ENCODE measurements at regions not wholly inside any gene's neighbourhood (a gene's known extent, or its start where the extent isn't known, plus 50 kb on each side); places are given as distances from the start of the nearest gene placed in this dataset.
A peak's percentile ranks its signal among the peaks of the same experiment; 100 is the strongest.

- no peak for TF ChIP-seq USF2 (IDR thresholded peaks at IDR 0.05; ENCODE audit: borderline replicate concordance, low read depth, low read length)
These were observed 229.0 kb downstream of the CENPF start (continued) for GRCh38 chr1:214831956-214832355.

GRCh38 chr1:214833178-214833756 lies 230.3 kb downstream of the CENPF start:
- TF ChIP-seq POLR2AphosphoS5 (IDR thresholded peaks at IDR 0.05; ENCODE audit: low read depth, low read length) (peak; percentile 72; the same call in 1 of the 2 replicates), TEAD4 (IDR thresholded peaks at IDR 0.05; ENCODE audit: borderline replicate concordance, insufficient read depth) (peak; percentile 93), FOSL2 (IDR thresholded peaks at IDR 0.05; ENCODE audit: borderline replicate concordance, low read depth) (peak; percentile 89), ZBTB33 (IDR thresholded peaks at IDR 0.05; ENCODE audit: borderline replicate concordance, low read depth) (peak; percentile 54; the same call in 1 of the 2 replicates), MAX (IDR thresholded peaks at IDR 0.05; ENCODE audit: low read depth) (peak; percentile 61; the same call in 1 of the 2 replicates), MEF2A (IDR thresholded peaks at IDR 0.05; ENCODE audit: borderline replicate concordance, low read depth) (peak; percentile 59; the same call in 1 of the 2 replicates), EP300 (IDR thresholded peaks at IDR 0.05; ENCODE audit: borderline replicate concordance in 1 of 2, low read depth in 1 of 2, low read length in 1 of 2) (peak; percentile 45 to 93; a peak in 3 of 4 replicates), YY1 (IDR thresholded peaks at IDR 0.05; ENCODE audit: low read depth) (no peak), TCF12 (IDR thresholded peaks at IDR 0.05) (peak; percentile 98), RXRA (IDR thresholded peaks at IDR 0.05; ENCODE audit: borderline replicate concordance, low read depth) (peak; percentile 71; the same call in 1 of the 2 replicates), FOXM1 (IDR thresholded peaks at IDR 0.05; ENCODE audit: low read depth) (peak; percentile 80; the same call in 1 of the 2 replicates), NFIC (IDR thresholded peaks at IDR 0.05; ENCODE audit: borderline replicate concordance) (peak; percentile 86), PBX3 (IDR thresholded peaks at IDR 0.05) (peak; percentile 93), EZH2phosphoT487 (IDR thresholded peaks at IDR 0.05; ENCODE audit: borderline replicate concordance, low read depth) (no peak), FOXJ3 (CRISPR knock-in tag; IDR thresholded peaks at IDR 0.05) (no peak), JUND (IDR thresholded peaks at IDR 0.05) (peak; percentile 94)
- peak overlapping the region; percentile 78; a peak in 3 of 4 replicates for H3K27ac ChIP-seq (ENCODE audit: low read depth in 2 of 2, low read length in 1 of 2)
- no peak for DNase-seq

More at GRCh38 chr1:214833178-214833756, 230.3 kb downstream of the CENPF start:
- WGBS (ENCODE audit: low lambda C conversion rate): 2% methylated on average over 2 of the region's 2 CpGs
- Histone ChIP-seq H3K9me3 (no peaks in the 10 kb centered on the region), H3K36me3 (replicated peaks in 1 of 2; ENCODE audit: control insufficient read depth in 1 of 2, insufficient read depth in 2 of 2, low read length in 1 of 2) (no peaks in the 10 kb centered on the region), H3K9me2 (no peaks in the 10 kb centered on the region), H3F3A (replicated peaks; ENCODE audit: insufficient read depth) (peaks cover 10% of the 10 kb centered on the region), H3K4me2 (peak overlapping the region; percentile 54; the same call in 1 of the 2 replicates), H3K4me3 (ENCODE audit: low read depth in 2 of 2, low read length in 1 of 2) (no peak overlapping the region; a peak in 1 of 4 replicates), H3K9ac (no peak overlapping the region), H3K27me3 (ENCODE audit: insufficient read depth) (no peaks in the 10 kb centered on the region), H2AFZ (ENCODE audit: low read depth) (no peak overlapping the region), H3K79me2 (ENCODE audit: insufficient read depth) (no peaks in the 10 kb centered on the region), H3K4me1 (ENCODE audit: control insufficient read depth in 1 of 2, insufficient read depth in 2 of 2, low read depth in 1 of 2, low read length in 1 of 2) (peaks cover 0 to 16% of the 10 kb centered on the region in 2 experiments; a peak in 1 of 4 replicates), H4K20me1 (ENCODE audit: insufficient read depth) (no peaks in the 10 kb centered on the region)
- POLR2A ChIA-PET: no interaction called here
- CTCF ChIA-PET: no interaction called here

Measured in SK-N-SH (cell line).